C4-2B (cell line): ENCODE measurements at regions not wholly inside any gene's neighbourhood (a gene's known extent, or its start where the extent isn't known, plus 50 kb on each side); places are given as distances from the start of the nearest gene placed in this dataset.
"Not testable (repeated sequence)": the region's sequence is repeated elsewhere in the genome, so short reads cannot be mapped to it uniquely, and the experiment has no call there.

ENCODE experiments used
- H3K27ac ChIP-seq: fragments of 450-650 bp; 2 replicates; pipeline ENCODE4 v1.5.1; 2017
- ZFX ChIP-seq: fragments of 450-650 bp; IDR thresholded peaks from 2 replicates; pipeline ENCODE4 v1.6.1; 2017
- TF ChIP-seq, protein P1 (sequence below): fragments of 450-650 bp; conservative IDR thresholded peaks from 2 replicates; pipeline ENCODE4 v1.5.1; 2017; ENCODE audit warnings: mild to moderate bottlenecking

DNA sequence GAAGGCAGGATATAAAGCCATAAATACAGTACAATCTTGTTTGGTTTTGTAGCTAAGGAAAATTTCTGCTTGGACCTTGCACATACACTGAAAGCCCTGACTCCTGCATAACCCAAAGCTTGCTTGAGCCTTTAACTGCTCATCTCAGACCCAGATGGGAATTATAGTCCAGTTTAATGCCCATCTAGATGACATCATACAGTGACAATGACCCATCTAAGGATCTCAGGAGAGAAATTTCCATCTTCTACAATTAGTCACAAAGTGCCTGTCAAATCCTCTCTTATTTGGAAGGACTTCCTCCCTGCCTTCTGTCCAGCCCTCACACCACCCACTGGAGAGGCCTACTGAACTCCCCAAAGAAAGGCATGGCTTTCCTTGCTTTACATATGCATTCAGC, 69.3 kb downstream of the BTBD3 start:
- no peak for TF ChIP-seq ZFX
- TF ChIP-seq, protein P1, sequence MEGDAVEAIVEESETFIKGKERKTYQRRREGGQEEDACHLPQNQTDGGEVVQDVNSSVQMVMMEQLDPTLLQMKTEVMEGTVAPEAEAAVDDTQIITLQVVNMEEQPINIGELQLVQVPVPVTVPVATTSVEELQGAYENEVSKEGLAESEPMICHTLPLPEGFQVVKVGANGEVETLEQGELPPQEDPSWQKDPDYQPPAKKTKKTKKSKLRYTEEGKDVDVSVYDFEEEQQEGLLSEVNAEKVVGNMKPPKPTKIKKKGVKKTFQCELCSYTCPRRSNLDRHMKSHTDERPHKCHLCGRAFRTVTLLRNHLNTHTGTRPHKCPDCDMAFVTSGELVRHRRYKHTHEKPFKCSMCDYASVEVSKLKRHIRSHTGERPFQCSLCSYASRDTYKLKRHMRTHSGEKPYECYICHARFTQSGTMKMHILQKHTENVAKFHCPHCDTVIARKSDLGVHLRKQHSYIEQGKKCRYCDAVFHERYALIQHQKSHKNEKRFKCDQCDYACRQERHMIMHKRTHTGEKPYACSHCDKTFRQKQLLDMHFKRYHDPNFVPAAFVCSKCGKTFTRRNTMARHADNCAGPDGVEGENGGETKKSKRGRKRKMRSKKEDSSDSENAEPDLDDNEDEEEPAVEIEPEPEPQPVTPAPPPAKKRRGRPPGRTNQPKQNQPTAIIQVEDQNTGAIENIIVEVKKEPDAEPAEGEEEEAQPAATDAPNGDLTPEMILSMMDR: no peak
- no peak overlapping the region for H3K27ac ChIP-seq

DNA sequence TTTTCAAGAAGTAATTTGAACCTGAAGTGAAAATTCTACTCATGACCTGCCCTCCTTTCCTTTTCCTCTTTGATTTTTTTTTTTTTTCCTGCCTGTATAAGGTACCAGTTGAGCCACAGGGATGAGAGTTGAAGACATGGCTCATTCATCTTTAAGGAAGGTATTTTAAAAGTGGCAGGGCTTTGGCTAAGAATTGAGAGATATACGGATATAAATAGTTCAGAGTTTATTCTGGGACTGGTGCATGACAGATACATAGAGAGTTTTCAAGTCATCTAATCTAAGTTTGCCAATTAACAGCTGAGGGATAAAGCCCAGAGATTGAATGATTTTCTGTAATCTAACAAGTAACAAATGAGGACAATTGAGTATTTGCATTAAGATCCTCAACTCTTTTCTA, 69.8 kb downstream of the BTBD3 start:
- TF ChIP-seq, protein P1: no peak
- no peak for TF ChIP-seq ZFX
- no peak overlapping the region for H3K27ac ChIP-seq

DNA sequence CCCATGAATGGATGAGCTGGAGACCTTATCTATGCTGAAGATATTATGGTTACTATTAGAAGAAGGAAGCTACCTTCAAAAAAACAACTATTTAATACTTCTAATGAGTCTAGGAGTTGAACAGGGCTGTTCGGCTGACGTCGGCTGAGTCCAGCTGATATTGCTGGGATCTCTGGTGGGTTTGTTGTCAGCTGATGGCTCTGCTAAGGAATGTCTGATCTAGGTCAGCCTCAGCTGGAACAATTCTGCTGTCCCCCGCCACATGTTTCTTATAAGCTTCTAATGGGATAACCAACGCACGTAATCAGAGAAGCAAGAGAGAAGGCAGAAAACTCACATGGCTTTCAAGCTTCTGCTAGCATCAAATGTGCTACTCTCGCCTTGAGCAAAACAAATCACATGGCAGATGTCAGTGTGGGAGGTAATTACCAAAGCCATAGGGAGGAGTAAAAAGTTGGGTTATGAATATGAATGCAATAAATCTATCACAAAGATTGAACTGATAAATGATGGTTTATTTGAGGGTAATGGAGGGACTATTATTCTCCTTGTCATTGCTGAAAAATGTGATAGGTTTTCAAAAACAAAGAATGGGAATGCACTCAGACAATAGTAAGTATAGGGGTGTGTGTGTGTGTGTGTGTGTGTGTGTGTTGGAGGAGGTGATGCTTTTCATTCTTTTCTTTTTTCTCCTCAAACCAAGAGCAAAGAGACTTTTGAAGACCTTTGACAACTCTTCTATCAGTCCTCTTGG, 71.5 kb downstream of the BTBD3 start:
- no peak for TF ChIP-seq ZFX
- TF ChIP-seq, protein P1: no peak
- no peak overlapping the region for H3K27ac ChIP-seq

DNA sequence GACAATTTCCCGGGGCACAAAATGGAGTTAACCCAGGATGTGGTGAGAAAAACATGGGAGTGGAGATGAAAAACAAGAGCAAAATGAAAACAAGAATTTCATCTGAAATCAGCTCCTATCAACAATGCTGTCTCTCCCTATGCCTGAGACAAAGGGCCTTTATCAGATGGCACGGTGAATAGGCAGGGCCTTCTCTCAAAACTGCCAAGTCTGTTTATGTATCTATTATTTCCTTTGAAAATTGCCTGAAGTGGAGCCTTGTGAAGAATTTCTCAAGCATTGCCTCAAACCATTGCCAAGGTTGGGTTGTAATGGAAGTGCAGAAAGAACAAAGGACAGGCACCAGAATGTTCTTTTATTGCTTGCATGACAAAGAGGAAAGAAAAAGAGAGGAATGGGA, 74.7 kb downstream of the BTBD3 start:
- H3K27ac ChIP-seq: no peak overlapping the region
- no peak for TF ChIP-seq ZFX
- TF ChIP-seq, protein P1: no peak

DNA sequence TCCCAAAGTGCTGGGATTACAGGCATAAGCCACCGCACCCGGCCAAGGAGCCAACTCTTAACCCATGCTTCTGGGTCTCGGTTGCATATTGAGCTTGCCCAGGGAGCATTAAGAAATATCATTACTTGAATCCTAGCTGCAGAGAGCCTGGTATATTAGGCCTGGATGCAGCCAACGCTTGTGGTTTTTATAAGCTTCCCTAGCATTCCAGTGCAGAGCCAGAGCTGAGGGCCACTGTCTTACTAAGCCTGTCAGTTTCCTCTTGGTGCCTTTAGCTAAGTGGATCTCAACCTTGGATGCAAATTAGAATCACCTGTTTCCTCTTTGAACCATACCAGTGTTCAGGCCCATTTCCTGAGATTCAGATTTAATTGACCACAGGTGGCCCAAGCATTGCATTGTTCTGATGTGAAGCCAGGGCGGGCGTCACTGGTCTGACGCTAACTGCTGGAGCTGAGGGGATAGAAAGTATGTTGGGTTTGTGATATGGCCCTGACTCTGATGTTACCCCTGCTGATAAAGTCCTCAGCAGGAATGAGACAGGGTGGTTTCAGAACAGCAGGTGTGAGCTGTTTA, 76.3 kb downstream of the BTBD3 start:
- no peak for TF ChIP-seq ZFX
- TF ChIP-seq, protein P1: no peak
- H3K27ac ChIP-seq: no peak overlapping the region

DNA sequence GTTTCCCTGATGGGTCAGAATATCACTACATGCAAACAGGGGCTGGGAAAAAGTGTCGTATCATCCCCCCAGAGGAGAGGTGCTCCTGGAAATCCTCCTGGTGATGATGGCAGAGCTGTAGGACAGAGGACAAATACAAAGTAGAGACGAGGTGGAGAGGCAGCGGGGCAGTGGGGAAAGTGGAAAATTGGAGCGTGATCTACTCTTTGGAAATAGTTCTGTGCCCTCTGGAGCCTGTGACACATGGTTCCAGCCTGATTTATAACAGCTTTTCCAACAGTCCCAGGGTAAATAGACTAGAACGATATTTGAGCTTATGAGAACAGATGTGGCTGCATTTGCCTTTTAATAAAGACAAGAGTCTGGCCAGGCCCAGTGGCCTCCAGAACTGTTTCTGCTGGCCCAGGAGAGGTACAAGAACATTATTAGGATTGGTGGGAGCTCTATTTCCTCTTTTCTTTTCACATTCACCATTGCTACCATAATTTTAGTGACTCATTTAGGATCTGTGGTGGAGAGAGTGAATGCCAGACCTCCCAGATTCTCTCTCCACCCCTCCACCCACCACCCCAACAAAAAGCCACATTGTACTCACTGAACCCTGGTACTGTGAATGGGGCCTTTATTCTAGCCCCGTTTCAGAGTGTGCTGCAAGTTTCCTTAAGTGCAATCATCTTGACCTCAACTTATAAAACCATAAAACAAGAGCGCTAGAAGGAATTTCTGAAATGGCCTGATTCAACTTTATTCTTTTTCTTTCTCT, 78.3 kb downstream of the BTBD3 start:
- H3K27ac ChIP-seq: no peak overlapping the region
- TF ChIP-seq ZFX: no peak
- TF ChIP-seq, protein P1: no peak

DNA sequence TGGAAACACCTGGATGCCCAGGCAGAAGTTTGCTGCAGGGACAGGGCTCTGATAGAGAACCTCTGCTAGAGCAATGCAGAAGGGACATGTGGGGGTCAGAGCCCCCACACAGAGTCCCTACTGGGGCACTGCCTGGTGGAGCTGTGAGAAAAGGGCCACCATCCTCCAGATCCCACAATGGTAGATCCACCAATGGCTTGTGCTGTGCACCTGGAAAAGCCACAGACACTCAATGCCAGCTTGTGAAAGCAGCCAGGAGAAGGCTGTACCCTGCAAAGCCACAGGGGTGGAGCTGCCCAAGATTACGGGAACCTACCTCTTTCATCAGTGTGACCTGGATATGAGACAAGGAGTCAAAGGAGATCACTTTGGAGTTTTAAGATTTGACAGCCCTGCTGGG, 87.1 kb downstream of the BTBD3 start:
- H3K27ac ChIP-seq: not testable (repeated sequence)
